ENCODE measurements at regions not wholly inside any gene's neighbourhood (a gene's known extent, or its start where the extent isn't known, plus 50 kb on each side); places are given as distances from the start of the nearest gene placed in this dataset.
"Not testable (repeated sequence)": the region's sequence is repeated elsewhere in the genome, so short reads cannot be mapped to it uniquely, and the experiment has no call there.

DNA sequence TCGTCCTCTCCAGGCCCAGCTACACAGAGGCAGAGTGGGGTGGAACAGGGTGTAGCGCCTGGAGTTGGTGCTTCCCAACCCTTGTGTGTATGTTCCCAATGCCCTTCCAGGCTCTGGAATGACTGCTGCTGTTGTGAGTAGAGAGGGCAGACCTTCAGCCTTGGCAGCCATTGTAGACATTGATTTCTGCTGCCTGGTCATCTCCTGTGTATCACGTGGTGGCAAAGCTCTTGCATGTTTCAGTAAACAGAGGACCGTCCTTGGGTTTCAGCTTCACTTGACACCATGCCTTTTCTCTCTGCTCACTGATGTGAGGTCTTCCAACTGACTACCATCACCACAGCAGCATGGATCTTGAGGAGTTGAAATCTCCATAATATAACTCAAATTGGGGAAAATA is 397.9 kb downstream of the COG6 start:
- DNase-seq: no peak

DNA sequence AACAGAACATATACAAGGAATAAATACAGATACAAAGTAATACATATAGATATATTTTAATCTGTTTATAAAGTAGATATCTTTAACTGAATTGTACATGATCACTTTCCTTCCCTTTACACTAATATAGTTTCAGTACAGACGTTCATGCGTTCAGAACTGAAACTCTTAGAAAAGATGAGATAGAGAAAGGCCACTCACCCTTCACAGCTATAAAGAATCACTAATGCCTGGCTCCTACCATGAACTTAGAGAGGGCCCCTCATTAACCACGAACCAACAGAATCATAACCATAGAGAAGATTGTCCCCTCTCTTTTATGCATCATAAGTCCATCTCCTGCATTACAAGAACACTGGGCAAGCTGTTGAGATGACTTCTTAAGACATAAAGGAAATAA is 399.0 kb downstream of the COG6 start:
- DNase-seq: not testable (repeated sequence)

DNA sequence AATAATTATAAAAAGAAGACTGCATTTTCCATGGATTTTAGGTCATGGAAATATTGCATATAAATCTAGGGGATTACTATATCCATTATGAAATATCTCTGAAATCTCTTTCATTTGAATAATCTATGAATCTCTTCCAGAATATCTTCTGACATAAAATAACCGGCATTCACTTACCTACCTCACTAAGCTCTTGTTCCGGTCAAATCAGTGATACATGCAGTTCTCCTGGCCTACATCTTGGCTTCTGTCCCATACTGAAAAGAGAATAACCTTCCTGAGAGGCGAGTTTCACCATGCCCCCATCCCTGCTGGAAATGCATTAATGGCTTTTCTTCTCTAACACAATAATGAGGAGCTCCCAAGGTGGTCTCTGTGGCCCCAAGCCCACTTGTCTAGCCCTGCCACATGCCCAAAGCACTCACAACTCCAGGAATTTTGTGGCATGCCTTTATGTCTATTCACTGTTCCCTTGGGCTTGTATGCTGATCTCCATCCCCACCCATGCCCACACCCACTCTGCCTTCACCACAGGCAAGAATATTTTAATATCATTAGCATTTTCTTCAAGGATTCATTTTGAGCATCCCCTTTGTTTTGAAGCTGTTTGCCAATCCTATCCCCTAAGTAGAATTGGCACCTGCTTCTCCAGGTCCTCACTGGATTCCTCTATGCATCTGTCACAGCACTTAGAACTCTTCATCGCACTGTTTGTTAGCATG is 401.6 kb downstream of the COG6 start:
- DNase-seq: no peak

DNA sequence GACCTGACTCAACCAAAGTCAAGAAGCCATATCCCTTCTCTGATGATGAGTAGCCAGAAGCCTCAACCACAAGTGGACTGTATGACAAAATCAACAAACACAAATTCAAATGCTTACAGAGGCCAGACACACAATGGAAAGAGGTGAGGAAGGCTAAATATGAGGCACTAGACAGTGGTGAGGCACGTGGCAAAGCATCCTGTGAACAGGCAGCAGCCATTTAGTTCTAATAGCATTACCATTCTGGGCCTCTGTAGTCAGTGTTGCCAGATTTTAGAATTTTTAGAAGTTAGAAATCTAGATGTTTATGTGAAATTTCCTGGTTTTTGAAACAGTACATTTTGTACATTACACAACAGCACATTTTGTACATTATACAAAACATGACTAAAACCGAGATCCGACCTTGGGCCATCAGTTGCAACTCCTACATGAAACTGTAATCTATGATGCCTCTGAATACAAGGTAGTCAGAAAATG is 403.3 kb downstream of the COG6 start:
- DNase-seq: peak; percentile 5

DNA sequence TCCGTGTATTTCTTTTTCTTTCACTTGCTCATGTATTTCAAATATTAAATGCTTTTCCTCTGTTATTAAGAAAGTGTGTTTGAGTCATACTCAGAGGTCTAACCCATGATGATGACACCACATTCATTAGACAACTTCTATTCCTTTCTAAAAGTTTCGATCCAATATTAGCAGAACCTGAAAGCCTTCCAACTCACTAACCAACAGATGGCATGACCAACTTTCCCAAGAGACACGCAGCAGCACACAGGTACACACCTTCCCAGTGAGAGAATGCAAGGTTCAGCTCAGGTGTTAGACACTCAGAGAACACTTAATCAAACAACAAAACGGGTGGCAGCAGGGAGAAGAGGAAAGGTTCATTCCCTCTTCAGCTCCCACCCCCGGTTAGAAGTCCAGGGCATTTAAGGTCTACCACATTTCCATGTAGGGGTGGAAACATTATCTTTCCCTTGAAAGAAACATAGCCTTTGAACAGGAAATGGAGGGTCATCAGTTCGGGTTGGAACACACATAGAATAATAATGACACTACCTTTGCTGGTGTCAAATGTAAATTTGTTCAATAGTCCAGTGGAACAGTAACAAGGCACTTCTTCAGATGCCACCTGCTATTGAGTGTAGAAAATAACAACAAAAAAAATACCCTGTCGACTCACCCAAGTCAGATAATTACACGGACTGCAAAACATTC is 404.2 kb downstream of the COG6 start:
- peak; percentile 10 for DNase-seq

DNA sequence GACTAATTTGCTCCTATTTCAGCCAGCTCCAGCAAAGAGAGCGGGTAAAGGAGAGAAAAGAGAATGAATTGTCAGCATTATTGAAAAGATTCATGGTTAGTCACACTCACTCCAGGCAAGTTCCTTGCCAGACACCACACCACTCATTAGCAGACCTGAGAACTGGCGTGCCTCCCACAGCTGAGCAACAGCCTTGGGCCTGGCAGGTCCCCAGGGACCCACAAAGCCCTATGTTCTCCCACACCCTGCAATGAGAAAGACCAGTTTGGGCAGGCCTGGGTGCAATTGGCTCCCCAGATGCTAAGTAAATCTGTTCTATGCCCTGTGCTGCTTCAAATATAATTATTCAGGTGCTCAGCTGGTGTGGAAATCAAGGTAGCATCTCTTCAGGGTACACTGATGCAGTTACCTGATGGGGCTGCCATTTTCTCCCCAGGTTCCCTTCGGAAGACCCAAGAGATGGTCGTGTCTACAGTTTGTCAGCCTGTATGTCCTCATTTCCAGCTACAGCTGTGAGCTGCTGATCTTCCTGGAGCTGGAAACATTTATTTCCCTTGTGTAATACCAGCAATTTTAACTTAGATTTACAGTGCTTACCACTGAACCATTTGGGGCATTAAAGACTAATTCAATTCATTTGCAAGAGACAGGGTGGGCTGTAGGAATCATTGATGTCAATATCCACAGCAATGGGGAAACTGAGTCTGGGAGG is 405.0 kb downstream of the COG6 start:
- no peak for DNase-seq

DNA sequence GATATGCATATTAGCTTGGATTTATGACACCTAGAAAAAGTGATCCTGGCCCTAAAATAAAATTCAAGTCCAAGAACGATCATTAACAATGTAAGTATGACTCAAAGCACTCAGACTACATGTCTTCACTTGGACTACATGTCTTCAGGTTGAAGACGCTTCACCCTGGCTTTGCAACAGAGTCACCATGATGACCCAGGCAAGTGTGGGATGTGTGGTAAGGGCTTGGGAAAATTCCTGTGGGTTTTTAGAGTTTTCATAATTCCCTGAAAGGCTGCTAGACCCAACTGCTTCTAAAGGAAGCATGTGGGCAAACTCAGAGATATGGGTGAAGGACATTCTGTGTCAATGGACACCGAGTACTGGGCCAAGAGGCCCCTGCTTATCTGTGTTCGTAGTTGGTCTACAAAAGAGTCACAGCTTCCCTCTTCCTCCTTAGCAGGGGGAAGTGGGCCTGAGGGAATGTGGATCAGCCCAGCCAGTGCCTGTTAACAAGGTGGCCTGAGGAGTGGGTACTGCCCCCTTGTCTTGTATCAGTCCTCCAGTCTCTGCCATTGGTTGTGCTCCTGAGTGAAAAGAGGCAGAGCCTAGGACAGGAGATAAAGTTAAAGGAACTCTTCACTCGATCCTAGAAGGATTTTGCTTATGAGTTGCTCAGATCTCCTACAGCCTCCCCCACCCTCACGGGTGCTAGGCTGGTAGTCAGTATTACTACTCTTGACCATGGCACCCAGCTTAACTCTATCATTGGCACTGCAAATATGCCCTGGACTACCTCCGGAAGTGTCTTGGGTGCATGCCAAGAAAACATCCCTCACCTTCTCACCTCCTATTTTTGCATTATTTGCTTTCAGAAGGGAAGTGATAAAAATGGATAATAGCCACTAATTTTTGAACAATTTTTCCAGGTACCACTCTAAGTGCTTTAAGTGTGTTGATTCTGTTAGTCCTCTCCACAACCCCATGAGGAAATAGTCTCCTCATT is 406.3 kb downstream of the COG6 start:
- no peak for DNase-seq

DNA sequence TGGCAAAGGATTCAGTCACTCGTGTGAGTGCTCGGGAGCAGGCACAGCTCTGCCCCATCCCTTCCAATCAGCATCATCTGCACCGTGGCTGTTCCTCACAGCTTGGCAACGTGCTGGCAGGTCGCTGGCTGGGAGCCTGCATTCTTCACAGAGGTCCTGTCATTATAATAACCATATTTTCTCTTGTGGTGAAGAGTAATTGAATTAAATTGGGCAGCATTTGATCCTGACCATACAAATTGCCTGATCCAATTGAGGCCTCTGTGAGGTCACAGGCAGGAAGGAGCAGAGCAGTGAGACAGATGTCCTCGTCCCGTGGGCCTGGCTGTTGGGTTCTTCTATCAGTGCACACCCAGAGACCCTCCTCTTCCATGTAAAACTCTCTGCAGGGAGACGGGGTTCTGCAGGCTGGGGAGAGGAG is 407.8 kb downstream of the COG6 start:
- DNase-seq: no peak

DNA sequence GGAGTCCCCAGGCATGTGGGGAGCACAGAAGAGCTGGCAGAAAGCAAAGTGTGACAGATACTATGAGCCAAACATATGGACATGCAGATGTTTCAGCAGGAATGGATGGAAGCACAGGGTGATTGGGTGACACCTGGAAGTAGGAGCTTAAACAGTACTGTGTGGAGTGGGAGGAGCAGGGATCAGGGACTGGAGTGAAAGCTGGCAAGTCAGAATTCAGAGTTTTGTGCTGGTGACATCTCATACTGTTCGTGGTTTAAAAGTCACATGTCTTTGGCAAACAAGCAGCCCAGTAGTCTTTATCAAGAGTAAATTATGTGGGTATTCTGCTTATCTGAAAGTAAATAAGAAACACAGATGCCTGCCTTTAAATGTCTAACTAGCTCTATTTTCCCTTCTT is 408.2 kb downstream of the COG6 start:
- no peak for DNase-seq

DNA sequence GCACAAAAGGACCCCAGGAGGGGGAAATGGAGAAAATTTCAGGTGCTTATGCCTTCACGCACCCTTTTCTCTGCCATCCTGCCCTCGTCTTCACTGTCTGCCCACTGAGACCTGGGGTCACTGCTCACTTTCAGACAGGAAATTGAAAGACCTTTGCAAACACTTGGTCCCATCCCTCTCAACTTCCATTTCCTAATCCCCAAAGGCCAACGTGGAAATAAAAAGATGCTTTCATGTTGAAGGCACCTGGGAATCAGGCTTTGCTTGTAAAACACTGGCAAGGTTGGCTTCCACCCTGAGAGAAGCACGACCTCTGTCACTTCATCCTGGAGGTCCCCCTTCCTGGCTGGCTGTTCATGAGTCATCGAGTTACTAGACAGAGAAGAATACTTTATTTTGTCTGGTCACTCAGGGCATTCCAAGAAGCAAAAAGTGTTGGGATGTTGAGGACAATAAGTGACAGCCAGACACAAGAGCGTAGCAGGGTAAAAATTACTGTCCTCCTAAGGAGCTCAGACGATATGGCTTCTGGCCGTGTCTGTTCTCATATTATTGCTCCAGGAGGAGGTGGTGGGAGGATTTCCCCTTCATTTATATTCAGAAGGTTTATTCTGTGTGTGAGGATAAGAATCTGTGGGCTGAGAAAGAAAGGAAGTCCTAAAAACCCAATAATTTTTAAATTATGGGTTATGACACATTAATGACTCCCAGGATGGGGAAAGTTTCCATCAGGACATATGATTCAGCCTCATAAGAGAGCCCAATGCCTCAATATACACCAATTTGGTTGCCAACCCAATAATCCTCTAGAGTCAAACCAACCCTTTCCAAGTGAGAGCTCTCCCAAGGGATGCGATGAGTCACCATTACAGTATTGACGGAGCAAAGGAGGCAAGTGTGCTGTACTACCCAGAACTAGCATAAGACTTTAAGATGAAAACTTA is 409.0 kb downstream of the COG6 start:
- DNase-seq: peak; percentile 32

DNA sequence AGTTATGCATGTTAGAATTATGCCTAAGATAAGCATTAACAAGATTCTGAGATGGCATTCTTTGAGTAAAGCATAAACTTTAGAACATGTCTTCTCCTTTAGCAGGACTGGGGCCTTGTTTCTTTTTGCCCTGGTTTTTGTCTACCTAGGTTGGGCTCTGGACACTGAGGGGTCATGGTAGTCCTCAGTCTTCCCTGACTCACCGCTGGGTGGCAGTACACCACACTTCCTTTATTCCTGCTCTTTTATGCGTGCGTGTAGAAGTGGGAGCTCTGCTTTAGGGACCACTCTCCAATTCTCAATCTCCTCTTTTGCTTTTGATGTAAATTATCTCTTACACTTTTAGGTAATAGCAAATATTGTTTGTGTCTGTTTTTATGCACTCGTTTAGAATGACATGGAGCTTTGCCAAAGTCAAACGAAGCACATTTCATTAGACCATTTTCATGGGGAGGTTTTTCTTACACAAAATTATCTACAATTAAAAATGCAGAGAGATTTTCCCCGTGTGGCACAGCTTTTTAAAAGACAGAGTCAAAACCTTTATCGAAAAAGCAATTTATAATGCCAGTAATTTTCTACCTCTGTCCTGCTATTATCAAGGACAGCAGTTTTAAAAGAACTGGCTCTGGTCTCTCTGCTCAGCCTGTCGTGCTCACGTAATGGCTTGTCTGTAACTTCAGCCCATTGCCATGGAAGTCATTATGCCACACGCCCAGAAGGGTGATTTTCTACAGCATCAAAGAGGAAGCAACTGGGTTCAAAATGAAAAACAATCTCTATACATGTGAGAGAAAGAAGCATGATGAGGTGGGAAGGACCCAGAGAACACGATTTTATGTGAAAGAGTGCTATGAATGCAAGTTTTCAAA is 413.9 kb downstream of the COG6 start:
- DNase-seq: peak; percentile 68

DNA sequence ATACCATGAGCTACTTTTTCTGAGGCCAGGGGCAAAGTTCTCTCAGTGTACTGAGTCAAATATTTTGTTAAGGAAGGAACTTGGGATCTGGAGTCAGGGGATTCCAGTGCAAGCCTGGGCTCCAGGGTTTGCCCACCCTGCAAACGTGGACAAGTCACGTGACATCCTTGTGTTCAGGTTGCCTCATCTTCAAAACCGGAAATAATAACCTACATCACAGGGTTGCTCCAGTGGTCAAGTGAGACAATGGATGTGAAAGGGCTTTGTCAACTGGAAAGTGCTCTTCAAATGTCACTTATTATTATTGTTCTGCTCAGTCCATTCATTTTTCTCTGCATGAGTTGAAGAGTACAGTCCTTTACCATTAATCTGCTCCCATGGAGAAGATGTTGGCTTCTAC is 414.9 kb downstream of the COG6 start:
- DNase-seq: no peak

DNA sequence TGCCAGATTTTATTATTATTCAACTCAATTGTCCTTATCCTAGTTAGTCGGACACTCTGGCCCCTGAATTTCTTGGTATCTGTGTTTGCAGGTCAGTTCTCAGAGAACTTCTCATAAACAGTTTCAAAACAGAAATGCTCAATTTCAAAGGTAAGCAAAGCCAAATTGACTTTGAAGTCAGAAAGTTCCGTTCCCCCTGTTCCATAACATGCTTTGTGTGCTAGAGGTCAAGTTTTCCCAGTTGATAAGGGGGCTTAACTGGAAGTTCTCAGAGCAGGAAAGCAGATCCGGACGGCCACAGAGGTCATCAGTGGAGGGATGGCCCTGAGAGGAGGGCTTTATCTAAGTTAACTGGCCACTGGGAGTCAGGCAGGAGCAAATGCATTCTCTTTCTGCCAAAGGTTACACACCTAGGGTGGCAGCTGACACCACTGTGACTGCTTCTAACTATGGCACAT is 417.2 kb downstream of the COG6 start:
- no peak for DNase-seq

DNA sequence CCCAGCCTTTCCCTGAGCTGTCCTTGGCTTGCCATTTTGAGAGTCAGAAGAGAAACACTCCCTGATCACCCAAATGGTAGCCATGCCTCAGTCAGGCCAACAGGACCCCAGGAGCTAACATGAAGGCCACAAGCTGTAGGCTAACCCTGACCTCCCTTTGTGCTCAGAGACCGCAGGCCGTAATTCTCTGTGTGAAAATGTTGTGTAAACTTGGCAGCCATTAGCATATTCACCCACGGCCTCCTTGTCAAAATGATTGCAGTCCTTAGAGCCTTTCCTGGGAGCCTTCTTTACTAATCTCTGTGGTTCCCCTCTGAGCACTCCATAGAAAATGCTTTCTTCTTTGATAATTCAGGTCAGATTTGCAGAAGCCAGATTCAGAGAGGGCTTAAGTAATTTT is 418.9 kb downstream of the COG6 start:
- DNase-seq: no peak

DNA sequence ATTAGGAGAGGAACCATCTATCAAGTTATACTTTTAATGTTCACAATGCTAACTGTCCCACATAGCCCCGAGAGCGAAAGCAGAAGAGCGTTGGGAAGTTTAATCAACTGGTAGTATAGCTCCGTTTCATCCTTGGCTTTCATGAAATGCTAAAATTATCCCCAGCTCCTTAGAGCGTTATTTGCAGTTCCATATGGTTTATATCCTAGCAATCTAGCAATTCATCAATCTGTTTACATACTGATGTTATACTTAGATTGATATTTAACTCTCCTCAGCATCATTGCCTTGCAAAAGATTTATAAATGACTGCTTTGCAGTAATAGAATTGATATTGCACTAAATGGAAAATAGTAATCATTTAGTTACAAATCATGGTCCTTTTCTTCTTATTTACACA is 419.8 kb downstream of the COG6 start:
- DNase-seq: no peak

DNA sequence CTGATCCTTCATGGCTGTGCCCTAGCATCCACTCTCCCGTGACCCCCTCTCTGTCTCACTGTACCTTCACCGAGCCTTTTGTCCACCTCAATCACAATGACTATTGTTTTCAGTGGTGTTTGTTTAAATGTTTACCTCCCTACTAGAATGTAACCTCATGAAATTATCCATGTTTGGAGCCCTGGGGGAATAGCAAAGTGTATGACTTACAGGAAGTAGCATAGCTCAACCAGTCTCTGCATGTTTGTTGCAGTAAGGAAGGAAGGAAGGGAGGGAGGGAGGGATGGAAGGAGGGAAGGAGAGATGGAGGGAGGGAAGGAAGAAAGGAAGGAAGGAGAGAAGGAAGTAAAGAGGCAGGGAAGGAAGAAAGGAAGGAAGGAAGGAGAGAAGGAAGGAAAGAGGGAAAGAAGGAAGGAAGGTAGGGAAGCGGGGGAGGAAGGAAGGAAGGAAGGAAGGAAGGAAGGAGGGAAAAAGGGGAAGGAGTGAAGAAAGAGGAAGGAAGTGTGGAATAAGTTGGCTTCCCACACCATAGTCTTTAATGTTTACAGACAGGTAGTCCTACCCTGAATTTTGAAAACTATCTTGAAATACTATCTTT is 421.4 kb downstream of the COG6 start:
- no peak for DNase-seq

DNA sequence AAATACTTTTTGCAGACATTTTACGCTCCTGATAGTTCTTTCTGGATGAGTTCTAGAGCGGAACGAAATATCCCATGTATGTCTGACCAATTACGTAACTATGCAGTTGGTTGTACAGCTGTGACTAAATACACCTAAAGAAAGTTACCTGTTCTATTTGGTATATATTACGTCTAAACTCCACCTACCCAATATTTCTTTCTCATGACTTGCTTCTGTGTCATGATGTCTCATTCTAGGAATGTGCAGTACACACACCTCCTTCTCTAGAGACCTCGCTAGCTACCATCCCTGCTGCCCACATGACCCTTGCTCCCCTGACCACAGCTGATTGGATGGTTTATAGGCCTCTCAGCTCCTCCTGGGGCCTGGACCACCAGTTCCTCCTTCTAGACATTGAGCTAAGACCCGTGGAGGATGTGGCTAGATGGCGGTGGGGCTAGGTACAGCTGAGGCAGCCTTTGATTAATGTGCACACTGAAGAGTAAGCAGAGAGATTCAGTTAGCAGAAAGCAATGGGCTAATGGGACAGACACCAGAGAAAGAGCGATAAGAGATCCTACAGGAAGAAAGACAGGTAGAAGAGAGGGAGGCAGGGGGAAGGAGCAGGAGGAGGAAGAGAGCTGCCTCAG is 422.1 kb downstream of the COG6 start:
- no peak for DNase-seq

DNA sequence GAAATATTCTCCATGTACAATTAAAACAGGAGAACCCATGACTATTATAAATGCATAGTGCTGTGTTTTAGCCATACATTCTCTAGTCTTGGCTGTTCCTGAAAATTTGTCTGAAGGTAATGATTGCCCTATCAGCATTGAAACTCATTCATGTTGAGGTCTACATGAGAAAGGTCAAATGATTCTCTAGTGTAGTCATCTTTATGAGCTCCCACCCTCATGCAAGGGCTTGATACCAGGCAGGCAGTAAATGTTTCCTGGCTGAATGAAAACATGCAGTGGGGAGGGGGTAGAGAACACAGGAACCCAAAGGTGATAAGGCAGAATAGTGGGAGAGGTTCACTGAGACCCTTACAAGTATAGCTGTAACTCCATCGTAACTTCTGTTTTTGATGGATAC is 424.3 kb downstream of the COG6 start:
- DNase-seq: no peak

DNA sequence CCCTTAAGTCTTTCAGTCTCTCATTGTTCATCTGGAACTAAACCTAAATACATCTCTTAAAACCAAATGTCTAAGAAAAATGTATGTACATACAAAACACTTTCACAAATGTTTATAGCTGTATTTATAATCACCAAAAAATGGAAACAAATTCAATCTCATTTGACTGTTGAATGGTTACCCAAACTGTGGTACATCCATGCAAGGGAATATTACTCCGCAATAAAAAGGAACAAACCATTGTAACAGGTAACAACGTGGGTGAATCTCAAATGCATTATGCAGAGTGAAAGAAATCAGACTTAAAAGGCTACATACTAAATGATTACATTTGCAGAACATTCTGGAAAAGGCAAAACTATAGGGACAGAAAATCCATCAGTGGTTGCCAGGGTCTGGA is 425.2 kb downstream of the COG6 start:
- no peak for DNase-seq
